PC-3 (cell line): ENCODE measurements at regions not wholly inside any gene's neighbourhood (a gene's known extent, or its start where the extent isn't known, plus 50 kb on each side); places are given as distances from the start of the nearest gene placed in this dataset.
"Not testable (repeated sequence)": the region's sequence is repeated elsewhere in the genome, so short reads cannot be mapped to it uniquely, and the experiment has no call there.

Source experiments
- CTCF ChIP-seq: fragments of 300-600 bp; sonication (generic); conservative IDR thresholded peaks from 2 replicates; pipeline ENCODE4 v1.5.1; 2017; ENCODE audit warnings: antibody characterized with exemption, low read depth, mild to moderate bottlenecking, low read length
- EZH2phosphoT487 ChIP-seq: fragments of 300-600 bp; sonication (generic); IDR thresholded peaks from 2 replicates; pipeline ENCODE4 v1.6.1; 2018; ENCODE audit warnings: mild to moderate bottlenecking, antibody characterized with exemption, low read length, borderline replicate concordance

GRCh38 chrX:127866857-127867256 is 185.3 kb downstream of the ACTRT1 start:
- not testable (repeated sequence) for TF ChIP-seq CTCF, EZH2phosphoT487
